IPS-NIHi7 (cell line): ENCODE measurements at regions not wholly inside any gene's neighbourhood (a gene's known extent, or its start where the extent isn't known, plus 50 kb on each side); places are given as distances from the start of the nearest gene placed in this dataset.

Experiments used
- DNase-seq: peaks from one replicate; pipeline ENCODE4 v3.0.0; 2012; ENCODE audit warnings: mixed read lengths; ENCODE audit errors: extremely low spot score

- DNase-seq = no peak
Observed at GRCh38 chr21:22395965-22396364, 1397.8 kb downstream of the NCAM2 start.

DNA sequence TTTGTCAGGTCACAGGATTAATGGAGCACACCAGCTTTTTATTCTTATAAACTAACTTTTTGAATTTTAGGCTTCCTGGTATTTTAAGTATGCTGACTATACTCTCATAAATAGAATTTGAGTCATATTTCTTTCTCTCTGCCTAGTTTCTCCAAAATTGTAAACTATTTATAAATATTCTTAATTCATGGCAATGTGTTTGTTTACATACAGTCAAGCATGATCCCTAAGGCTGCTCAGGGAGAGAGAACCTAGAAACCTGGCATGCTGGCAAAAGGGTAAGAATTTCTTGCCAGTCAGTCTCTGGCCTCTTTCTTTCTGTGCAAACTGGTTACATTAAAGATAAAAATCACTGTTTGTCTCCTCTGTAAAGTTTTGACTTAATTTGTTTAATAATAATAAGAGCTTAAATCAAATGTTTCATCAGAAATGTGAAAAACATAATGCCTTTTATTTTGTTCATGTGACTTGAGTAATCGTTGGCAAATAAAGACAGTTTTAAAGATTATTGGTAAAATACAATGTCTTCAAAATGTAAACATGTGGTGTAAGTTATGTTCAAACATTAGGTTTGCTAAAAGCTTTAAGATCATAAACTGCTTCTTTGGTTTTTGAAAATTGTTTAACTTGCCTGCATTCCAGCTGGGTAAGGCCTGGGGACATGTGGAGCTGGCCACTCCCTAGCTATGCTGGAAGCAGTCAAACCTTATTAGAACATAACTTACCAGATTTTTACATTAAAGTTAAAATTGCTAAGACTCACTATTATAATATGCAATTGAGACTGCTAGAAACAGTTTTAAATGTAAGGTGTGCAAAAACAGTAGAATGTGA lies 1401.7 kb downstream of the NCAM2 start:
- DNase-seq = no peak

- DNase-seq = no peak
Observed at GRCh38 chr21:22409571-22409970, 1411.4 kb downstream of the NCAM2 start.

DNA sequence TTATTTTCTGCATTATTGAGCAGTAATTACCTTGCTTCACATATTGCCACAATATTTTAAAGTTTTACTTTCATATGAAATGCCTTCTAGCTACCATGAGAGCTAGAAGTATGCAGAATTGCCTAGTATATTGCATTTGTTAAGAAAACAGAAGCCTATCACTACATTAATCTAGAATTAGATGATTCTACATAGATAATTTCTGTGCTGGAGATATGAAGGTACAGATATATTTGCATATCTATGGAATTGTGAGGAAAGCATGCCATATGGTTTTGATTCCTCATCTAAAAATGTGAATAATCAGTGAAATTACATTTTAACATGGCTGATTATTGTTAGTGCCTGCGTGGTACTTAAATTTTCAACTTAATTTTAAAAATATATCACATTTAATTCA lies 1418.3 kb downstream of the NCAM2 start:
- no peak for DNase-seq

GRCh38 chr21:22421416-22422180 lies 1423.4 kb downstream of the NCAM2 start:
- no peak for DNase-seq

- no peak for DNase-seq
Observed at GRCh38 chr21:22438428-22439086, 1440.3 kb downstream of the NCAM2 start.

GRCh38 chr21:22444990-22445389 lies 1446.8 kb downstream of the NCAM2 start:
- DNase-seq = no peak

- DNase-seq = no peak
Observed at GRCh38 chr21:22450507-22450906, 1452.3 kb downstream of the NCAM2 start.

DNA sequence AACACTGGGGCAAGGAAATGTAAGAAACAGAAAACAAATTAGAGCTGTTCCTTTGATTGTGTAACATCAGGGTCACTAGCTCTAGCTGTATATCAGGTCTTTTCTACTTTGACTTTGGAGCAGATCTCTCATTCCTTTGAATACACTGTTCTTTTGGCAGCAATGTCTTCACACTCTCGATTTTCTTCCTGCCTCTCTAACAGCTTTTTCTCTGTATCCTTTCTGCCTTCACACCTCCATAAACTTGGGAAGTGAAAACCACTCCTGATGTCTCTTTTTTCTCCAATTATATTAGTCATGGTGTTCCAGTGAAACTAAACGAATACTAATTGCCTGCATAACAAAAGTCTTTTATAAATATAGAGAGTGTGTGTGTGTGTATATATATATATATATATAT lies 1458.0 kb downstream of the NCAM2 start:
- no peak for DNase-seq

- DNase-seq = no peak
Observed at GRCh38 chr21:22468893-22469292, 1470.7 kb downstream of the NCAM2 start.

DNA sequence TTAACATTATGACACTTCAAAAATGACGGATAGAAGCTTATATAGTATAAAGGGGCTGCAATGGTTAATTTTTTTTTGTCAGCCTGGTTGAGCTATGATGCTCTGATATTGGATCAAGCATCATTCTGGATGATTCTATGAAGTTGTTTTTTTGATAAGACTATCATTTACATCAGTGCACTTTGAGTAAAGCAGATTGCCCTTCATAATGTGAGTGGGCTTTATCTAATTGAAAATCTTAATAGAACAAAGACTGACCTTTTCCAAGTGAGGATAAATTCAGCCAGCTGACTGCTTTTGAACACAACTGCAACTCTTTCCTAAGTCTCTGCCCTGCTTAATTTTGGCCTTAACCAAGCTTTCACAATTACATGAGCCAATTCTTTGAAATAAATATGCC lies 1476.2 kb downstream of the NCAM2 start:
- DNase-seq = no peak

DNA sequence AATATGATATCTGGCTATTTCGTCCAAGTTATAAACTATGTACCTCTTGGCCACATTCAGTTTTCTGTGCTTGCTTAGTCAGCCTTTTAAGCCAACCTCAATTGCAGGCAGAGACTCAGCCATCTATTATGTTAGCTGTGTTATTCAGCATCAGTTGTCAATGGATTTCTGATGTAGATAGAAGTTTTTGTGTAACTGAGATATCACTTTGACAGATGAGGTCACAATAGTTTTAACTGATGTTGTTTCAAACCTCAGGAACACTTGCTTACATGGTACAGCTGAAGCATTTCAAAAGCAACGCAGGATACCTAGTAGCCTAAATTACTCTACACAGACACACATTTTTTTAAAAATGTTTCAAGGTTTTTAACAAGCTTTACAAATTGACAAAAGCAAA lies 1478.0 kb downstream of the NCAM2 start:
- no peak for DNase-seq

GRCh38 chr21:22476726-22477646 lies 1478.8 kb downstream of the NCAM2 start:
- DNase-seq = no peak

DNA sequence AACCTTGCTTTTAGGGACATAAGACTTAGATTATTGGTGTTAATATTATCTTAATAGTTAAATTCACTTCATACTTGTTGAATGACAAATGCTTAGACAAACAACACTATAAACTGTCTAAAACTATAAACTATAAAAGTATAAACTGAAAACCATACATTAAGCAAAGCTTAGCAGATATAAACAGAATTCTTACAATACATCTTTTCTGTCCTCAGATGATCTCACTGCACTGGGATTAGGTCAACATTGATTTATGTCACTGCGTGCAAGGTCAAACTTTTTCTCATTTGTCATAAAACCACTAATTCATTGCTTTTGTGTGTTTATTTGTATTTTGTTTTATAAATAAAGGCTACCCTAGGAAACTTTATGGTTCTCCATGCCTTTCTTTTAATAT lies 1491.8 kb downstream of the NCAM2 start:
- DNase-seq = no peak

DNA sequence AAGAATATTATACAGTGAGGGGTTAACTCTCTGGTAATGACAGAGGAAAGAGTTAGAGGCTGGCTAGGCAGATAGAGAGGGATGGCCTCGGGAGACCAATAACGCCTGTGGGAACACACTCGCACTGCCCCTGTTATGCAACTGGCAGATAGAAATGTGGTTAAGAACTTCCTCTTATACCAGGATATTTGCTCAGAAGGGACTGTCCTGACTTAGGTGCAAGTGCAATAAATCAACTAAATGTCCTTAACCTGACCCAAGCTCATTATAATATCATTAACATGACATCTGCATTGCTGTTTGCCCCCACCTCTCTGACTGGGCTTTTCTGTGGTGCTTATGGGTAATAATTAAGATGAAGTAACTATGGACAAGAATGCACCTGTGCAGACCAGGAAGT lies 1518.0 kb downstream of the NCAM2 start:
- no peak for DNase-seq

- no peak for DNase-seq
Observed at GRCh38 chr21:22535630-22536029, 1537.4 kb downstream of the NCAM2 start.

DNA sequence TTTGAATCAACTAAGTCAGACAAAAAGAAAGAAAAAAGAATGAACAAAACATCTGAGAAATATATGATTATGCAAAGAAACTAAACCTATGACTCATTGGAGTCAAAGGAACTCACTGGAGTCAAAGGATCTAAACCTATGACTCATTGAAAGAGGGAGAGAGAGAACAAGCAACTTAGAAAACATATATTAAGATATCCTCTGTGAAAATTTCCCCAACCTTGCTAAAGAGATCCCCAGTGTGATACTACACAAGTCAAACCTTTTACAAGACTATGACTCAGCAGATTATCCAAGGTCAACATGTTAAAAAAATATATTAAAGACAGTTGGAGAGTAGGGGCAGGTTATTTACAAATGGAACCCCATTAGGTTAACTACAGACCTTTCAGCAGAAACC lies 1538.3 kb downstream of the NCAM2 start:
- DNase-seq = no peak

- no peak for DNase-seq
Observed at GRCh38 chr21:22544747-22545146, 1546.5 kb downstream of the NCAM2 start.

- no peak for DNase-seq
Observed at GRCh38 chr21:22552390-22552789, 1554.2 kb downstream of the NCAM2 start.

GRCh38 chr21:22554690-22555316 lies 1556.6 kb downstream of the NCAM2 start:
- no peak for DNase-seq

DNA sequence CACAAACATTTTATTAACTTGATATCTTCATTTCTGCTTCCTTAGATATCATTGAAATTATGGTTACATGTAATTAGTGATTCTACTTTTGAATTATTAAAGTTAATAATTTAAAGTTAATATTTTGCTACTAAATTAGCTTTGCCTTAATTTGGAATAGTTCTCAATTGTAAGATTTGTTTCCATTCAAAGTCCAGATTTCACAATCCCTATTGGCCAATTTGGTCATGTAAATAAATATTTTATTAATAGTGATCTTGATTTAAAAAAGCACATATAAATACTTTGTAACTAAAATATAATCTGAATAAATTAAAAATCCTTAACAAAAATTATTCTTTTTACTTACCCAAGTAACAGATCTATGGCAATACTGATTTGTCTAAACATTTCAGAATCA lies 1558.6 kb downstream of the NCAM2 start:
- no peak for DNase-seq
